IMR-90 (cell line): ENCODE measurements at regions not wholly inside any gene's neighbourhood (a gene's known extent, or its start where the extent isn't known, plus 50 kb on each side); places are given as distances from the start of the nearest gene placed in this dataset.

Experiments
- ATAC-seq: fragments of 200-7000 bp; cut with Tn5 transposase; 2 replicates; pipeline ENCODE4 v1.9.1; 2020; ENCODE audit warnings: low read depth, mild to moderate bottlenecking, moderate library complexity
- BruUV-seq: library from RNA; stranded (reverse); fragments of 400-500 nt; replicated peaks from 2 replicates; lab custom pipeline; 2021; lab: Mats Ljungman, UMichigan
- CTCF ChIA-PET: fragments of 300-600 bp; formaldehyde crosslinking; extraction: SDS; loops from one replicate; lab custom pipeline; 2021; ENCODE audit warnings: antibody characterized with exemption; lab: Yijun Ruan, JAX
- POLR2A ChIA-PET: fragments of 300-600 bp; sonication (Branson Sonifier 250); formaldehyde crosslinking; loops from one replicate; lab custom pipeline; 2022; ENCODE audit warnings: antibody characterized with exemption; ENCODE audit not compliant: unreplicated experiment; lab: Charles Lee
- DNase-seq: peaks from one replicate; pipeline ENCODE4 v3.0.0; 2013
- H2AFZ ChIP-seq: replicated peaks from 2 replicates; pipeline ENCODE3; 2013; ENCODE audit warnings: low read length, mild to moderate bottlenecking; ENCODE audit not compliant: poor library complexity
- H2AK5ac ChIP-seq: 2 replicates; pipeline ENCODE4 v1.6.1; 2013; ENCODE audit warnings: low read depth, low read length, inconsistent platforms
- H2AK9ac ChIP-seq: replicated peaks from 2 replicates; pipeline ENCODE3; 2013; ENCODE audit warnings: mild to moderate bottlenecking, low read depth, low read length, moderate library complexity; ENCODE audit not compliant: poor library complexity
- H2BK120ac ChIP-seq: 2 replicates; pipeline ENCODE4 v1.6.1; 2013; ENCODE audit warnings: low read depth, low read length, inconsistent platforms
- H2BK15ac ChIP-seq: 3 replicates; pipeline ENCODE4 v1.6.1; 2013; ENCODE audit warnings: low read depth, low read length, inconsistent platforms
- H2BK20ac ChIP-seq: 2 replicates; pipeline ENCODE4 v1.6.1; 2013; ENCODE audit warnings: low read depth, mild to moderate bottlenecking, inconsistent platforms, low read length, moderate library complexity
- H2BK5ac ChIP-seq: 2 replicates; pipeline ENCODE4 v1.6.1; 2013; ENCODE audit warnings: mild to moderate bottlenecking, low read depth, low read length, inconsistent platforms; ENCODE audit not compliant: poor library complexity, severe bottlenecking
- H3K14ac ChIP-seq: replicated peaks from 2 replicates; pipeline ENCODE4 v1.6.1; 2013; ENCODE audit warnings: low read depth, low read length, inconsistent platforms
- H3K18ac ChIP-seq: 2 replicates; pipeline ENCODE4 v1.6.1; 2013; ENCODE audit warnings: low read depth, low read length, control low read depth
- H3K23ac ChIP-seq: 2 replicates; pipeline ENCODE4 v1.6.1; 2013; ENCODE audit warnings: low read depth, low read length, inconsistent platforms
- H3K27ac ChIP-seq: 2 replicates; pipeline ENCODE4 v1.5.1; 2013; ENCODE audit warnings: mild to moderate bottlenecking, control low read depth, low read length; ENCODE audit not compliant: insufficient read depth
- H3K27me3 ChIP-seq: 2 replicates; pipeline ENCODE4 v1.6.1; 2013; ENCODE audit warnings: low read length; ENCODE audit not compliant: control insufficient read depth, insufficient read depth
- H3K36me3 ChIP-seq: 2 replicates; pipeline ENCODE4 v1.6.1; 2013; ENCODE audit warnings: low read length, mixed read lengths; ENCODE audit not compliant: control insufficient read depth, insufficient read depth
- H3K4ac ChIP-seq: 2 replicates; pipeline ENCODE4 v1.6.1; 2013; ENCODE audit warnings: low read depth, low read length, inconsistent platforms
- H3K4me1 ChIP-seq: 2 replicates; pipeline ENCODE4 v1.6.1; 2013; ENCODE audit warnings: low read length, mixed read lengths; ENCODE audit not compliant: control insufficient read depth, insufficient read depth
- H3K4me2 ChIP-seq: 2 replicates; pipeline ENCODE4 v1.6.1; 2013; ENCODE audit warnings: low read depth, mild to moderate bottlenecking, control low read depth, low read length, moderate library complexity
- H3K4me3 ChIP-seq: 2 replicates; pipeline ENCODE4 v1.5.1; 2013; ENCODE audit warnings: low read depth, mild to moderate bottlenecking, control low read depth, low read length, moderate library complexity; ENCODE audit not compliant: insufficient read depth
- H3K56ac ChIP-seq: 2 replicates; pipeline ENCODE4 v1.6.1; 2013; ENCODE audit warnings: low read length, inconsistent platforms; ENCODE audit not compliant: insufficient read depth; ENCODE audit errors: extremely low read depth
- H3K79me1 ChIP-seq, 2 experiments: 2 replicates each; pipeline ENCODE4 v1.6.1; 2013; ENCODE audit warnings: low read length in 2 of 2, inconsistent platforms in 1 of 2, low read depth in 1 of 2
- H3K9ac ChIP-seq: 2 replicates; pipeline ENCODE4 v1.6.1; 2013; ENCODE audit warnings: low read depth, low read length, control low read depth
- H3K9me1 ChIP-seq: 2 replicates; pipeline ENCODE4 v1.6.1; 2013; ENCODE audit warnings: low read length, inconsistent platforms; ENCODE audit not compliant: insufficient read depth
- H3K9me3 ChIP-seq: 2 replicates; pipeline ENCODE4 v1.6.1; 2013; ENCODE audit warnings: low read length; ENCODE audit not compliant: control insufficient read depth, insufficient read depth
- H4K20me1 ChIP-seq: 2 replicates; pipeline ENCODE4 v1.6.1; 2013; ENCODE audit warnings: low read length, inconsistent platforms; ENCODE audit not compliant: insufficient read depth
- H4K5ac ChIP-seq: 2 replicates; pipeline ENCODE4 v1.6.1; 2013; ENCODE audit warnings: mild to moderate bottlenecking, low read depth, low read length, control low read depth
- H4K8ac ChIP-seq, 2 experiments: 2 replicates each; pipeline ENCODE4 v1.6.1; 2013; ENCODE audit warnings: low read depth in 2 of 2, low read length in 2 of 2, control low read depth in 1 of 2, inconsistent platforms in 1 of 2
- H4K91ac ChIP-seq: 2 replicates; pipeline ENCODE4 v1.6.1; 2013; ENCODE audit warnings: low read depth, low read length, inconsistent platforms; ENCODE audit not compliant: insufficient read depth
- CTCF ChIP-seq: conservative IDR thresholded peaks from 2 replicates; pipeline ENCODE4 v1.5.1; 2012; ENCODE audit warnings: mild to moderate bottlenecking, low read depth, low read length, improper control_type of control experiment
- POLR2A ChIP-seq: IDR thresholded peaks from 2 replicates; pipeline ENCODE4 v1.6.1; 2012; ENCODE audit warnings: mild to moderate bottlenecking, low read depth, low read length
- RAD21 ChIP-seq: IDR thresholded peaks from 2 replicates; pipeline ENCODE4 v1.6.1; 2012; ENCODE audit warnings: low read length, improper control_type of control experiment
- dilution Hi-C: fragments of 300-500 bp; cut with HindIII; formaldehyde crosslinking; loops from one replicate; pipeline ENCODE4 v1.14.3; 2018; ENCODE audit warnings: low sequenced_read_pairs; ENCODE audit not compliant: unreplicated experiment
- in situ Hi-C: fragments of 300-500 bp; cut with MboI; formaldehyde crosslinking; loops from 3 replicates; pipeline ENCODE4 v1.14.3; 2019; ENCODE audit warnings: low sequenced_read_pairs, inconsistent platforms, mixed read lengths
- intact Hi-C: fragments of 100-400 bp; cut with micrococcal nuclease; formaldehyde crosslinking; loops from 2 replicates; pipeline ENCODE4 v1.10.0; 2022

GRCh38 chr3:157906627-157907026 lies 199.6 kb downstream of the SHOX2 start:
- H2BK5ac ChIP-seq: no peak overlapping the region
- no peaks in the 10 kb centered on the region for H3K36me3 ChIP-seq
- H3K18ac ChIP-seq: no peak overlapping the region
- no peak overlapping the region for H2AK5ac ChIP-seq
- BruUV-seq: no TSS peak
- dilution Hi-C loops (no loop called here), in situ Hi-C loops (no loop called here), intact Hi-C loops (loop anchor here (2.0 kb wide), 1 partner anchor 288 kb away; no protein-coding TSS in a partner anchor)
- no peaks in the 10 kb centered on the region for H3K79me1 ChIP-seq
- ChIA-PET POLR2A (no interaction called here), CTCF (no interaction called here)
- no peaks in the 10 kb centered on the region for H3K9me3 ChIP-seq
- no peak overlapping the region for H3K4me3 ChIP-seq
- no peaks in the 10 kb centered on the region for H3K27me3 ChIP-seq
- no peak overlapping the region for H2BK20ac ChIP-seq
- H3K27ac ChIP-seq: no peak overlapping the region
- no peak overlapping the region for H4K8ac ChIP-seq
- no peak overlapping the region for H2AFZ ChIP-seq
- no peak; the same call in 1 of the 2 replicates for ATAC-seq
- no peak overlapping the region for H3K23ac ChIP-seq
- H4K5ac ChIP-seq: no peak overlapping the region
- H4K91ac ChIP-seq: no peak overlapping the region
- H2AK9ac ChIP-seq: no peak overlapping the region
- no peak overlapping the region for H2BK15ac ChIP-seq
- DNase-seq: no peak
- H2BK120ac ChIP-seq: no peak overlapping the region
- no peak overlapping the region for H3K4ac ChIP-seq
- no peak overlapping the region for H3K9ac ChIP-seq
- H3K56ac ChIP-seq: no peak overlapping the region
- H4K20me1 ChIP-seq: no peaks in the 10 kb centered on the region
- H3K4me1 ChIP-seq: no peaks in the 10 kb centered on the region
- no peak overlapping the region for H3K4me2 ChIP-seq
- H3K14ac ChIP-seq: no peak overlapping the region
- no peaks in the 10 kb centered on the region for H3K9me1 ChIP-seq
- TF ChIP-seq RAD21 (peak; percentile 15; the same call in 1 of the 2 replicates), POLR2A (no peak), CTCF (0 out of 2 replicates have a peak, but pooled peaks have one; percentile 5)
